Omental fat pad (tissue), 3 donors: ENCODE measurements at regions not wholly inside any gene's neighbourhood (a gene's known extent, or its start where the extent isn't known, plus 50 kb on each side); places are given as distances from the start of the nearest gene placed in this dataset.

ENCODE experiments used
- ATAC-seq: fragments of 150-250 bp; one replicate; pipeline ENCODE4 v1.9.1; 2016; ENCODE audit warnings: mild to moderate bottlenecking, moderate library complexity; ENCODE audit not compliant: low FRiP score
- DNase-seq: peaks from one replicate; pipeline ENCODE4 v3.0.0-alpha.2; 2019; ENCODE audit warnings: low spot score
- TF ChIP-seq, protein P1 (sequence below), 3 donors: fragments of 450-650 bp; IDR thresholded peaks; one replicate each; pipeline ENCODE4 v1.5.1; 2016 to 2017; ENCODE audit warnings: antibody characterized with exemption in 3 of 3, mild to moderate bottlenecking in 3 of 3, moderate library complexity in 2 of 3

DNA sequence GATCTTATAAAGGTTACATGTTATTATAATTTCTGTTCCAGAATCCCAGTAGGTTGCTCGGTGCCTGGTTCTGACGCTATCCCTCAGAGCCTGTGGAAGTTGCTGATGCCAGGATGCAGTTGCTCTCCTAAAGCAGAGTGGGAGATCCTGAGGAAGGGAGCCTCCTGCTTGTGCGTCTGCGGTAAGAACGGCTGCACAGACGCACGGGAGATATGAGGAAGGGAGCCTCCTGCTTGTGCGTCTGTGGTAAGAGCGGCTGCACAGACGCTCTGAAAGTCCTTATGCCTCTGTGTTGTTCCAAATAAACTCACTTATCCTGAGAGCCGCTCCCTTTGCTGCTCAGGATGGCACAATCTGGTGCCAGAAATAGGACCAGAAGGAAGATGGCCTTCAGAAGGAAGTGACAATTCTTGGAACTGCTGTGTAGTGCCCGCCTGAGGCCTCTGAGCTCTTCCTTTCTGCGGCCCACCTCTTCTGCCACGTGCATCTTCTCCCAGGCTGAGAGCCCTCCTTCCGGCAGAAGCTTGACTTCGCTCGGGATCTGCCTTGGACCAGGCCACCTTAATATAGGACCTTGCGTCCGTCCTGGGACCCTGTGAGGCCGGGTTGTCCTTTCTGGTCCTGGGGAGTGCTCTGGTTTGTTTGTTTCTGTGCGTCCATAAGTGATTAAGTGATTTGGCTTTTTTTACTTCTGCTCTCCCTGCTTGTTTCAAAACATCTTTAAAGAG, 89.5 kb downstream of the RTP5 start:
- ATAC-seq, result peak; percentile 23
- TF ChIP-seq, protein P1, sequence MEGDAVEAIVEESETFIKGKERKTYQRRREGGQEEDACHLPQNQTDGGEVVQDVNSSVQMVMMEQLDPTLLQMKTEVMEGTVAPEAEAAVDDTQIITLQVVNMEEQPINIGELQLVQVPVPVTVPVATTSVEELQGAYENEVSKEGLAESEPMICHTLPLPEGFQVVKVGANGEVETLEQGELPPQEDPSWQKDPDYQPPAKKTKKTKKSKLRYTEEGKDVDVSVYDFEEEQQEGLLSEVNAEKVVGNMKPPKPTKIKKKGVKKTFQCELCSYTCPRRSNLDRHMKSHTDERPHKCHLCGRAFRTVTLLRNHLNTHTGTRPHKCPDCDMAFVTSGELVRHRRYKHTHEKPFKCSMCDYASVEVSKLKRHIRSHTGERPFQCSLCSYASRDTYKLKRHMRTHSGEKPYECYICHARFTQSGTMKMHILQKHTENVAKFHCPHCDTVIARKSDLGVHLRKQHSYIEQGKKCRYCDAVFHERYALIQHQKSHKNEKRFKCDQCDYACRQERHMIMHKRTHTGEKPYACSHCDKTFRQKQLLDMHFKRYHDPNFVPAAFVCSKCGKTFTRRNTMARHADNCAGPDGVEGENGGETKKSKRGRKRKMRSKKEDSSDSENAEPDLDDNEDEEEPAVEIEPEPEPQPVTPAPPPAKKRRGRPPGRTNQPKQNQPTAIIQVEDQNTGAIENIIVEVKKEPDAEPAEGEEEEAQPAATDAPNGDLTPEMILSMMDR (IDR thresholded peaks at IDR 0.05), result no peak
- DNase-seq, result no peak

DNA sequence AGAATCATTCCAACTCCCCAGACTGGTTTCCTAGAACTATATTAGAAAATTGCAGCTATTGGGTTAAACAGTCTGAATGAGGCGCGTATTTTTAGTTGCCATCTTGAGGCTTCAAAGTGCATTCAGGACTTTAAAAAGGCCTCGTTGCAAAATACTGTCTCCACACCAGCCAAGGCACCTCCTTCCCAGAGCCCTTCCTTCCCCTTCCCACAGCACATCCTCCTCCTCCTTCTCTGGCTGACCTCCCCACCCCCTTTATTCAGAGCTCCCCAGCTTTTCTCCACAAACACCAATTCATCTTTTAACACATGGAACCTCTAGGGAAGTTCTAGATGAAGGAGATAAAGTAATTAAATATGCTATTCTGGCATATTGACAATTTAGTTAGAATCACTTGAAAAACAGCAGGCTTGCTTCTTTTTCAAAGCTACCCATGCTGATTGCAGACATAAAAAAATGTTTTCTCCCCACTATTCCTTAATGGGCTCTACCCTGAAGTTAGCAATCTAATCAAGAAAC, 90.3 kb downstream of the RTP5 start:
- TF ChIP-seq, protein P1 (IDR thresholded peaks at IDR 0.05), result no peak
- DNase-seq, result no peak
- no peak for ATAC-seq

DNA sequence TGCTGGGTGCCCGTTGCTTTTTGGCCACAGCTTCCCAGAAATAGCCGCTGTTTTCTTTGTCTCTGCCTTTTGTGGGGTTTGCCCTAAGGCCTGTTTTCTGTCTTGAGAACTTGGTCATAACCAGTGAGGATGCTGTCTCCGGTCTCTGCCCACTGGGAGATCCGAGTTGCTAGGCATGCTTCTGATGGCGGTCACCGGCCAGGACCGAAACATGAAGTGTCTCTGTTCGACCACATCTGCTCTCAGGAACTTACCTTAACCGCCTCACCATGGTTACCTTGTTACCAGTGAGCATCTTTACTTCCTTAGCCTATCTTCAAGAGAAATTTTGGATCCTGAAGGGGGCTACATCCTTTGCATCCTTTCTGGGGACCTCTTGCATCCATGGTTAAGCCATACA, 91.9 kb downstream of the RTP5 start:
- ATAC-seq (no peak), DNase-seq (no peak)
- TF ChIP-seq, protein P1 (IDR thresholded peaks at IDR 0.05), result no peak

DNA sequence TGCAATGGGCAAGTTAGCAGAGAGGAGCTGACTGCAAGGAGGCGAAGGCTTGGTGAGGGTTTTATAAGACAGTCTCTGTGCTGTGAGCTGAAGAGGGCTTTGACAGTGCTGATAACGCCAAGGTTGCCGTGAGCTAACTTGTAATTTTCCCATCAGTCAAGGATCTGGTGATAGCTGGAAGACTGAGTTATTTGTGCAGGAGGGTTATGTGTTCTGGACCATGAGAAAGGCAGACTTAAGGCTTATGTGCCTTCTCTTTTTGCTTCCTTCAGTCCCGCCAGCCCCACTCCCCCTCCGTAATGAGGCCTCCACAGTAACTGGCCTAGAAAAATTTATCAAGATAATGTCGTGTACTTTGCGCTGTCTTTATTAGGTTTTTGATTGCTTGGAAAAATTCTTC, 94.6 kb downstream of the RTP5 start:
- ATAC-seq, result no peak
- DNase-seq, result no peak
- TF ChIP-seq, protein P1 (IDR thresholded peaks at IDR 0.05), result no peak

DNA sequence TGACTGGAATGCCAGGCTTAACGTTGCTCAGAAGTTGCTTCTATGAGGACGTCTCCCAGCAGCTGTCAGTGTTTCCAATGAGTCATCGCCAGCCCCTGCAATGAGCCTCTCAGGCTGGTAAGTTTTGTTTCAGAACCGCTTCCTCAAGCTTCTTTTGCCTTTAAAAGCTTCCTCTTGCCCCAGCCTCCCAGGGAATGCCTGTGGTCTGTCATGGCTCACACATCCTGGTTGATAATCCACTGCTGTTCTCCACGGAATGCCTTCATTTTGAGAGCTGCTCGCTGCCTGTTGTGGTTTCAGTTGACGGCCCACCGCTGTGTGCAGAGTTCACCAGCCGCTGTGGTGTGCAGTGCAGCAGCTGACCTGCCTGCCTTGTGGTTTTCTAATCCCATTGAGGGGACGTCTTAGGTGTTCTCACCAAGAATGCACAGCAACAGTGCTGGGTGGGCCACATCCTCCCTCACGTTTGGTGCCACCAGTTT, 96.4 kb downstream of the RTP5 start:
- ATAC-seq (peak; percentile 70), DNase-seq (no peak)
- TF ChIP-seq, protein P1 (IDR thresholded peaks at IDR 0.05), result no peak

DNA sequence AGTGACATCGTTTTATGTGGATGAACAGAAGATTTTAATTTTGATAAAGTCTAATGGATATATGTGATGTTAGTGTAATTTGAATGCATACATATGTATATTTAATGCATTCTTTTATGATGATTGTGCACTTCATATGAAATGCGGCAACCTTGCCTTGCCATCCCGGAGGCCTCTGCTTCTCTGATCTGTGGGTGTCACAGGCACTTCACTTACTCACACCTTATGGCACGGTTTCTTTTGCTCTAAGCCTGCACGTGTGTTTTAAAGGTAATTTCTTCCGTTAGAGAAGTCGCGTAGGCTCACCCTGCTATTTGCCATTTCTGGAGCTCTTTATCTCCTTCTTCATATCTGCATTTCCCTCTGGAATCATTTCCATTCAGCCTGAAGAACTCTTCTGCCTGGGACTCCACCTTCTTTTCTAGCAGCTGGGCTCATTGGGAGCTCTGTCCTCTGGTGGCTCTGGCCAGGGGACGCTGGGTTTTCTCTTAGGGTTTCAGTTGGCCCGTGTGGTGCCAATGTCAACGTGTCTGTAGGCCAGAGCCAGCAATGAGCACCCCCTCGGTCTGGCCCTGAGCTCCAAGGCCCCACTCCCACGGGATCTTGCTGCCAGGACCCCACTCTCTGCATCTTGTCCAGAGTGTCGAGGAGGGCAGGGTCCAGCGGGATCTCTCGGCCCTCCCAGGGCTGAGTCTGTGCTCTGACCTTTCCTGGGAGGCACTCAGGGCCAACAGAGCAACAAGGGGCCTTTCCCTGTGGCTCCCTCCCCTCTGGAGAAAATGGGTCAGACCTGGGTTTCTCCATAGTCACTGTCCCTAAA, 97.3 kb downstream of the RTP5 start:
- DNase-seq (no peak), ATAC-seq (no peak)
- TF ChIP-seq, protein P1 (IDR thresholded peaks at IDR 0.05), result no peak
